ENCODE measurements at regions not wholly inside any gene's neighbourhood (a gene's known extent, or its start where the extent isn't known, plus 50 kb on each side); places are given as distances from the start of the nearest gene placed in this dataset.

- TF ChIP-seq CTCF (conservative IDR thresholded peaks at IDR 0.05 in 1 of 2, IDR thresholded peaks at IDR 0.05 in 1 of 2; ENCODE audit: low read depth in 1 of 2, low read length in 2 of 2), result no peak
- TF ChIP-seq EZH2 (IDR thresholded peaks at IDR 0.05; ENCODE audit: low read length, missing control alignments), result no peak
Observed at GRCh38 chr5:139740992-139741672, 54.5 kb upstream of the PSD2 start.
